ENCODE measurements at regions not wholly inside any gene's neighbourhood (a gene's known extent, or its start where the extent isn't known, plus 50 kb on each side); places are given as distances from the start of the nearest gene placed in this dataset.

GRCh38 chr2:8402222-8402621 lies 279.6 kb upstream of the ID2 start:
- TF ChIP-seq MAX (IDR thresholded peaks at IDR 0.05): no peak
- no peak for TF ChIP-seq EGR1 (IDR thresholded peaks at IDR 0.05)
- no peak for TF ChIP-seq CEBPB (IDR thresholded peaks at IDR 0.05)
- TF ChIP-seq RAD21 (IDR thresholded peaks at IDR 0.05; ENCODE audit: low read depth): no peak
- no peak for TF ChIP-seq NFIC (IDR thresholded peaks at IDR 0.05)
- TF ChIP-seq YY1 (IDR thresholded peaks at IDR 0.05; ENCODE audit: low read depth): no peak
- TF ChIP-seq REST (IDR thresholded peaks at IDR 0.05; ENCODE audit: low read depth): no peak
- TF ChIP-seq TAF1 (IDR thresholded peaks at IDR 0.05; ENCODE audit: low read depth): no peak
- TF ChIP-seq USF1 (IDR thresholded peaks at IDR 0.05): no peak
- TF ChIP-seq FOXM1 (IDR thresholded peaks at IDR 0.05; ENCODE audit: borderline replicate concordance, low read depth): no peak

- no peak for TF ChIP-seq TAF1 (IDR thresholded peaks at IDR 0.05; ENCODE audit: low read depth)
- no peak for TF ChIP-seq ZBTB7A (IDR thresholded peaks at IDR 0.05; ENCODE audit: low read depth)
- TF ChIP-seq TEAD4 (IDR thresholded peaks at IDR 0.05): no peak
- no peak for TF ChIP-seq RAD21 (IDR thresholded peaks at IDR 0.05; ENCODE audit: low read depth)
- TF ChIP-seq CEBPB (IDR thresholded peaks at IDR 0.05): no peak
- TF ChIP-seq TCF12 (IDR thresholded peaks at IDR 0.05; ENCODE audit: low read depth): no peak
- TF ChIP-seq CREB1 (IDR thresholded peaks at IDR 0.05; ENCODE audit: low read depth): no peak
- TF ChIP-seq REST (IDR thresholded peaks at IDR 0.05; ENCODE audit: low read depth): no peak
- no peak for TF ChIP-seq EP300 (IDR thresholded peaks at IDR 0.05; ENCODE audit: borderline replicate concordance)
Observed at GRCh38 chr2:8403876-8404275, 278.0 kb upstream of the ID2 start.

GRCh38 chr2:8405334-8405733 lies 276.5 kb upstream of the ID2 start:
- TF ChIP-seq USF1 (IDR thresholded peaks at IDR 0.05): no peak

GRCh38 chr2:8406271-8406670 lies 275.6 kb upstream of the ID2 start:
- no peak for TF ChIP-seq EP300 (IDR thresholded peaks at IDR 0.05; ENCODE audit: borderline replicate concordance)
- no peak for TF ChIP-seq EGR1 (IDR thresholded peaks at IDR 0.05)
- TF ChIP-seq YY1 (IDR thresholded peaks at IDR 0.05; ENCODE audit: low read depth): no peak
- no peak for TF ChIP-seq TCF12 (IDR thresholded peaks at IDR 0.05; ENCODE audit: low read depth)
- no peak for TF ChIP-seq ZBTB7A (IDR thresholded peaks at IDR 0.05; ENCODE audit: low read depth)
- no peak for TF ChIP-seq RAD21 (IDR thresholded peaks at IDR 0.05; ENCODE audit: low read depth)
- no peak for TF ChIP-seq USF1 (IDR thresholded peaks at IDR 0.05)
- no peak for TF ChIP-seq MAX (IDR thresholded peaks at IDR 0.05)

- TF ChIP-seq CEBPB (IDR thresholded peaks at IDR 0.05) (no peak), TEAD4 (IDR thresholded peaks at IDR 0.05) (no peak), USF1 (IDR thresholded peaks at IDR 0.05) (no peak), FOXM1 (IDR thresholded peaks at IDR 0.05; ENCODE audit: borderline replicate concordance, low read depth) (no peak), ZBTB7A (IDR thresholded peaks at IDR 0.05; ENCODE audit: low read depth) (no peak), YY1 (IDR thresholded peaks at IDR 0.05; ENCODE audit: low read depth) (no peak), RAD21 (IDR thresholded peaks at IDR 0.05; ENCODE audit: low read depth) (no peak), NFIC (IDR thresholded peaks at IDR 0.05) (no peak), TAF1 (IDR thresholded peaks at IDR 0.05; ENCODE audit: low read depth) (no peak), TCF12 (IDR thresholded peaks at IDR 0.05; ENCODE audit: low read depth) (no peak), MAX (IDR thresholded peaks at IDR 0.05) (no peak), EP300 (IDR thresholded peaks at IDR 0.05; ENCODE audit: borderline replicate concordance) (no peak), CREB1 (IDR thresholded peaks at IDR 0.05; ENCODE audit: low read depth) (no peak), EGR1 (IDR thresholded peaks at IDR 0.05) (no peak), REST (IDR thresholded peaks at IDR 0.05; ENCODE audit: low read depth) (no peak)
Observed at GRCh38 chr2:8407332-8407731, 274.5 kb upstream of the ID2 start.
